ENCODE measurements at regions not wholly inside any gene's neighbourhood (a gene's known extent, or its start where the extent isn't known, plus 50 kb on each side); places are given as distances from the start of the nearest gene placed in this dataset.

DNA sequence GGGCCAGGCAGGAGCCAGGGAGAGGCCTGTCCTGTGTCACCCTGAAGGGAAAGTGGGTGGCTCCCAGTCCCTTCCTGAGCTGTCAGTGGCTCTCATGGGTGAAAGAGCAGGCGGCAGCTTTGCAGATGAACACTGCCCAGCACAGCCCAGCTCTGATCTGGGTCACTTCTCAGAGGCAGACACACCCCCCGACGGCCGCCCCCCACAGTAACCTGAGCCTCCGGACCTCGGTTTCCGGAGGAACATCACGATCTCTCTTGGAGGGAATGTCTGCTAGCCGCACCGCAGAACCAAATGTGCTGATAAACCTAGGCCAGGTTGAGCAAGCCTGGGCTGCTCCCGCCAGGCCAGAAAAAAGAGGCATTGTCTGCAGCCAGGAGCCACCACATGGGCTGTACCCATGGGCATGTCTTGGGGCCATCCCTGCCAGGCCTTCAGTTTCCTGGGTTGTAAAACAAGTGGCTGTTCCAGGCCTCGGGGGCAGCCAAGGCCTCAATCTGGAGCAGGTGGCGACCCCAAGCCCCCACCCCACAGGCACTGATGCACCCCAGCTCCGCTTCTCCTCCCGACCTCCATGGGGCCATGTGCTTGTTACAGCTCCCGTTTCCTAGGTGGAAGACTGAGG is 57.6 kb downstream of the NCOR2 start:
- Histone ChIP-seq H3K36me3 (ENCODE audit: low read length) (no peaks in the 10 kb centered on the region), H4K20me1 (ENCODE audit: low read depth, low read length) (no peaks in the 10 kb centered on the region), H3K4me2 (ENCODE audit: low read depth, low read length, poor library complexity, severe bottlenecking) (no peak overlapping the region), H2AFZ (ENCODE audit: low read depth, low read length, severe bottlenecking) (no peak overlapping the region), H3K9ac (ENCODE audit: low read length) (no peak overlapping the region), H3K27ac (ENCODE audit: low read depth, low read length) (no peak overlapping the region), H3K4me3 (ENCODE audit: insufficient read depth, low read length, poor library complexity, severe bottlenecking) (no peak overlapping the region), H3K79me2 (ENCODE audit: insufficient read depth, low read length) (peaks cover 4% of the 10 kb centered on the region; the same call in 1 of the 2 replicates), H3F3A (ENCODE audit: insufficient read depth) (no peaks in the 10 kb centered on the region), H3K9me2 (replicated peaks; ENCODE audit: insufficient read depth, low read length) (no peaks in the 10 kb centered on the region), H3K27me3 (ENCODE audit: low read length) (no peaks in the 10 kb centered on the region), H3K9me3 (ENCODE audit: insufficient read depth, low read length) (no peaks in the 10 kb centered on the region)
- no peak for TF ChIP-seq EZH2phosphoT487 (conservative IDR thresholded peaks at IDR 0.05; ENCODE audit: low read length)
- TF ChIP-seq, protein P1, sequence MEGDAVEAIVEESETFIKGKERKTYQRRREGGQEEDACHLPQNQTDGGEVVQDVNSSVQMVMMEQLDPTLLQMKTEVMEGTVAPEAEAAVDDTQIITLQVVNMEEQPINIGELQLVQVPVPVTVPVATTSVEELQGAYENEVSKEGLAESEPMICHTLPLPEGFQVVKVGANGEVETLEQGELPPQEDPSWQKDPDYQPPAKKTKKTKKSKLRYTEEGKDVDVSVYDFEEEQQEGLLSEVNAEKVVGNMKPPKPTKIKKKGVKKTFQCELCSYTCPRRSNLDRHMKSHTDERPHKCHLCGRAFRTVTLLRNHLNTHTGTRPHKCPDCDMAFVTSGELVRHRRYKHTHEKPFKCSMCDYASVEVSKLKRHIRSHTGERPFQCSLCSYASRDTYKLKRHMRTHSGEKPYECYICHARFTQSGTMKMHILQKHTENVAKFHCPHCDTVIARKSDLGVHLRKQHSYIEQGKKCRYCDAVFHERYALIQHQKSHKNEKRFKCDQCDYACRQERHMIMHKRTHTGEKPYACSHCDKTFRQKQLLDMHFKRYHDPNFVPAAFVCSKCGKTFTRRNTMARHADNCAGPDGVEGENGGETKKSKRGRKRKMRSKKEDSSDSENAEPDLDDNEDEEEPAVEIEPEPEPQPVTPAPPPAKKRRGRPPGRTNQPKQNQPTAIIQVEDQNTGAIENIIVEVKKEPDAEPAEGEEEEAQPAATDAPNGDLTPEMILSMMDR (IDR thresholded peaks at IDR 0.05; ENCODE audit: insufficient read depth, low read length, poor library complexity, severe bottlenecking): no peak

DNA sequence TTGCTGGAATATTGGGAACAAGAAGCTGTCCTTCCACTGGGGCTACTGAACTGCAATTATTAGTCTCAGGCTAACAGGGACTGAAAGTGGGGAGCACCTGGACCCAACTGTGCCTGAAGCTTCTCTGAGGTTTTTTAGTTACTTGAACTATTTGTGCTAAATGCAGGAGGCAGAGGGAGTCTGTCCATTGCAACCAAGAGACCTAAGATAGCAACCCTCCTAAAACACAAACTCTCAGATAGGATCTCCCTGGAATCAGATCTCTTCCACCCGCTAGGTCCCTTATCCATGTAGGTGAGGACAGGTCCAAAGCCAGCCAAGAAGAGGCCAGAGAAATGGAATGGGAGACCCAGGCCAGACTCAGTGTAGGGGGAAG is 58.1 kb downstream of the NCOR2 start:
- Histone ChIP-seq H3K4me3 (ENCODE audit: insufficient read depth, low read length, poor library complexity, severe bottlenecking) (no peak overlapping the region), H3K9me3 (ENCODE audit: insufficient read depth, low read length) (no peaks in the 10 kb centered on the region), H3K27me3 (ENCODE audit: low read length) (no peaks in the 10 kb centered on the region), H3K4me2 (ENCODE audit: low read depth, low read length, poor library complexity, severe bottlenecking) (no peak overlapping the region), H3K79me2 (ENCODE audit: insufficient read depth, low read length) (peaks cover 4% of the 10 kb centered on the region; the same call in 1 of the 2 replicates), H3K36me3 (ENCODE audit: low read length) (no peaks in the 10 kb centered on the region), H3K9ac (ENCODE audit: low read length) (no peak overlapping the region), H3K27ac (ENCODE audit: low read depth, low read length) (no peak overlapping the region), H2AFZ (ENCODE audit: low read depth, low read length, severe bottlenecking) (no peak overlapping the region), H3F3A (ENCODE audit: insufficient read depth) (no peaks in the 10 kb centered on the region), H4K20me1 (ENCODE audit: low read depth, low read length) (no peaks in the 10 kb centered on the region), H3K9me2 (replicated peaks; ENCODE audit: insufficient read depth, low read length) (no peaks in the 10 kb centered on the region)
- no peak for TF ChIP-seq EZH2phosphoT487 (conservative IDR thresholded peaks at IDR 0.05; ENCODE audit: low read length)
- TF ChIP-seq, protein P1 (IDR thresholded peaks at IDR 0.05; ENCODE audit: insufficient read depth, low read length, poor library complexity, severe bottlenecking): no peak

DNA sequence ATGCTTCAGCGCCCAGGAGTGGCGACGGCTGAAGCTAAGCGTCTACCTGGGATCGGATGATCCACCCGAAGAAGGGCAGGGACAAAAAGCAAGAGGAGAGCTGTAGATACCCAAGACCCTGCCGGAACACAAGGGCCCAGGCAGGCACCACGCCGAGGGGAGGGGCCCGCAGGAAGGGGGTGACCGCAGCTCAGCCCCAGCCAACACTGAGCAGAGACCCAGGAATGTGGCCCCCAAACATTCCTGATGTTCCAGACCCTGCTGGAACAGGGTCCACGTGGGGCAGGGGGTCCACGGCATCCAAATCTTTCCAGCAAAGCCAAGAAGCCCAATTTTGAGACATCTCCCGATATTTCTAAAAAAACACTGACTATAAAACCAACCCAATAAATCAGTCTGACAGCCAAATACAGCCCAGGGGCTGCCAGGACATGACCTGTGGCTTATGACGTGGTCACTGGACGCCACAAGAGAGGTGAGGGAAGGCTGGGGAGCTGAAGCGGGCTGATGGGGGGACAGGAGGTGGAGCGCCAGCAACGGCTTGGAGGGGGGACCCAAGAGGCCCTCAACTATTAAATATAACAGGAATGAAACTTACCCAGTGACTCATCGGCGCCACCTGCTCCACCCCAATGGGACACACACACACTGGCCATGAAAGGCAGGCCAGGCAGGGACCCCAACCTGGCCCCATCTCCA is 58.9 kb downstream of the NCOR2 start:
- Histone ChIP-seq H3K9me2 (replicated peaks; ENCODE audit: insufficient read depth, low read length) (no peaks in the 10 kb centered on the region), H3F3A (ENCODE audit: insufficient read depth) (no peaks in the 10 kb centered on the region), H2AFZ (ENCODE audit: low read depth, low read length, severe bottlenecking) (no peak overlapping the region), H4K20me1 (ENCODE audit: low read depth, low read length) (no peaks in the 10 kb centered on the region), H3K4me2 (ENCODE audit: low read depth, low read length, poor library complexity, severe bottlenecking) (no peak overlapping the region), H3K36me3 (ENCODE audit: low read length) (no peaks in the 10 kb centered on the region), H3K27me3 (ENCODE audit: low read length) (no peaks in the 10 kb centered on the region), H3K9ac (ENCODE audit: low read length) (no peak overlapping the region), H3K79me2 (ENCODE audit: insufficient read depth, low read length) (peaks cover 4% of the 10 kb centered on the region; the same call in 1 of the 2 replicates), H3K9me3 (ENCODE audit: insufficient read depth, low read length) (no peaks in the 10 kb centered on the region), H3K4me3 (ENCODE audit: insufficient read depth, low read length, poor library complexity, severe bottlenecking) (no peak overlapping the region), H3K27ac (ENCODE audit: low read depth, low read length) (no peak overlapping the region)
- TF ChIP-seq EZH2phosphoT487 (conservative IDR thresholded peaks at IDR 0.05; ENCODE audit: low read length): no peak
- TF ChIP-seq, protein P1 (IDR thresholded peaks at IDR 0.05; ENCODE audit: insufficient read depth, low read length, poor library complexity, severe bottlenecking): no peak

Data from SU-DHL-6 (cell line).